H9 (cell line): ENCODE measurements at regions not wholly inside any gene's neighbourhood (a gene's known extent, or its start where the extent isn't known, plus 50 kb on each side); places are given as distances from the start of the nearest gene placed in this dataset.

Experiments used
- DNase-seq: peaks from one replicate; pipeline ENCODE4 v3.0.0-alpha.2; 2017
- H2AFZ ChIP-seq: one replicate; pipeline ENCODE4 v1.6.1; 2013; ENCODE audit warnings: mild to moderate bottlenecking, low read length, control low read depth, moderate library complexity
- H2AK5ac ChIP-seq: 2 replicates; pipeline ENCODE4 v1.6.1; 2013; ENCODE audit warnings: low read length, control low read depth, mixed read lengths; ENCODE audit not compliant: insufficient read length
- H2BK120ac ChIP-seq: one replicate; pipeline ENCODE4 v1.6.1; 2013; ENCODE audit warnings: low read depth, mild to moderate bottlenecking, low read length, control low read depth, inconsistent platforms; ENCODE audit not compliant: poor library complexity, severe bottlenecking
- H2BK12ac ChIP-seq: 2 replicates; pipeline ENCODE4 v1.6.1; 2013; ENCODE audit warnings: low read length, control low read depth, mixed read lengths, low read depth; ENCODE audit not compliant: insufficient read length
- H2BK15ac ChIP-seq: 2 replicates; pipeline ENCODE4 v1.6.1; 2013; ENCODE audit warnings: low read depth, low read length, control low read depth
- H2BK20ac ChIP-seq: one replicate; pipeline ENCODE4 v1.6.1; 2013; ENCODE audit warnings: low read depth, mild to moderate bottlenecking, low read length, control low read depth, inconsistent platforms; ENCODE audit not compliant: poor library complexity, severe bottlenecking
- H2BK5ac ChIP-seq: 2 replicates; pipeline ENCODE4 v1.6.1; 2013; ENCODE audit warnings: low read length, control low read depth, mixed read lengths; ENCODE audit not compliant: insufficient read length
- H3K14ac ChIP-seq: 2 replicates; pipeline ENCODE4 v1.6.1; 2013; ENCODE audit warnings: low read length, control low read depth; ENCODE audit not compliant: insufficient read depth
- H3K18ac ChIP-seq: 2 replicates; pipeline ENCODE4 v1.6.1; 2013; ENCODE audit warnings: low read depth, mild to moderate bottlenecking, mixed read lengths, low read length, control low read depth; ENCODE audit not compliant: insufficient read length
- H3K23ac ChIP-seq: 2 replicates; pipeline ENCODE4 v1.6.1; 2013; ENCODE audit warnings: low read length, control low read depth, mixed read lengths, low read depth; ENCODE audit not compliant: insufficient read length
- H3K23me2 ChIP-seq: 2 replicates; pipeline ENCODE4 v1.6.1; 2013; ENCODE audit warnings: low read depth, mild to moderate bottlenecking, mixed read lengths, low read length, control low read depth; ENCODE audit not compliant: insufficient read length, poor library complexity, severe bottlenecking
- H3K27ac ChIP-seq: 2 replicates; pipeline ENCODE4 v1.5.1; 2013; ENCODE audit warnings: low read length, control low read depth, mixed read lengths, low read depth; ENCODE audit not compliant: insufficient read length
- H3K27me3 ChIP-seq: 2 replicates; pipeline ENCODE4 v1.6.1; 2013; ENCODE audit warnings: low read length, control low read depth, inconsistent platforms; ENCODE audit not compliant: insufficient read depth
- H3K4ac ChIP-seq: 2 replicates; pipeline ENCODE4 v1.6.1; 2013; ENCODE audit warnings: low read depth, mild to moderate bottlenecking, control low read depth, inconsistent platforms, low read length, moderate library complexity
- H3K4me1 ChIP-seq: 2 replicates; pipeline ENCODE4 v1.6.1; 2013; ENCODE audit warnings: low read length, control low read depth, inconsistent platforms; ENCODE audit not compliant: insufficient read depth
- H3K4me2 ChIP-seq: 2 replicates; pipeline ENCODE4 v1.6.1; 2013; ENCODE audit warnings: low read length, control low read depth, mixed read lengths; ENCODE audit not compliant: insufficient read length, insufficient read depth
- H3K56ac ChIP-seq: 2 replicates; pipeline ENCODE4 v1.6.1; 2013; ENCODE audit warnings: low read depth, mild to moderate bottlenecking, mixed read lengths, low read length, control low read depth; ENCODE audit not compliant: insufficient read length
- H3K79me1 ChIP-seq: 2 replicates; pipeline ENCODE4 v1.6.1; 2013; ENCODE audit warnings: low read depth, mild to moderate bottlenecking, moderate library complexity, low read length, control low read depth, inconsistent platforms; ENCODE audit not compliant: insufficient read depth, poor library complexity, severe bottlenecking
- H3K79me2 ChIP-seq: 2 replicates; pipeline ENCODE4 v1.6.1; 2013; ENCODE audit warnings: low read length, control low read depth, inconsistent platforms; ENCODE audit not compliant: insufficient read depth
- H3K9ac ChIP-seq: 2 replicates; pipeline ENCODE4 v1.6.1; 2013; ENCODE audit warnings: low read length, control low read depth, mixed read lengths; ENCODE audit not compliant: insufficient read length; ENCODE audit errors: extremely low read depth
- H3K9me3 ChIP-seq: one replicate; pipeline ENCODE4 v1.6.1; 2013; ENCODE audit warnings: low read depth, low read length, inconsistent platforms; ENCODE audit not compliant: control insufficient read depth
- H3T11ph ChIP-seq: one replicate; pipeline ENCODE4 v1.6.1; 2013; ENCODE audit warnings: mild to moderate bottlenecking, low read length, control low read depth, inconsistent platforms
- H4K20me1 ChIP-seq: one replicate; pipeline ENCODE4 v1.6.1; 2013; ENCODE audit not compliant: control insufficient read depth, insufficient read length, insufficient read depth
- H4K5ac ChIP-seq: 2 replicates; pipeline ENCODE4 v1.6.1; 2013; ENCODE audit warnings: low read depth, mild to moderate bottlenecking, mixed read lengths, low read length, control low read depth; ENCODE audit not compliant: insufficient read length
- H4K8ac ChIP-seq: replicated peaks from 2 replicates; pipeline ENCODE4 v1.6.1; 2013; ENCODE audit warnings: low read length, control low read depth, mixed read lengths, low read depth; ENCODE audit not compliant: insufficient read length
- H4K91ac ChIP-seq: 2 replicates; pipeline ENCODE4 v1.6.1; 2013; ENCODE audit warnings: low read depth, mild to moderate bottlenecking, moderate library complexity, mixed read lengths, low read length, control low read depth; ENCODE audit not compliant: insufficient read length
- H3K27ac Mint-ChIP-seq, 3 experiments: 2 replicates in 2 of 3; 3 replicates in 1 of 3; pipeline ENCODE4 v1.8.0; 2020 to 2021; ENCODE audit warnings: mixed read lengths in 3 of 3, mild to moderate bottlenecking in 1 of 3, moderate library complexity in 1 of 3
- H3K27me3 Mint-ChIP-seq: 2 replicates; pipeline ENCODE4 v1.8.0; 2021; ENCODE audit warnings: low read depth, mild to moderate bottlenecking, moderate library complexity, mixed read lengths
- H3K36me3 Mint-ChIP-seq, 3 experiments: 2 replicates in 2 of 3; 3 replicates in 1 of 3; pipeline ENCODE4 v1.8.0; 2020 to 2021; ENCODE audit warnings: low read depth in 3 of 3, mixed read lengths in 3 of 3; ENCODE audit not compliant: insufficient read depth in 1 of 3
- H3K4me1 Mint-ChIP-seq, 2 experiments: 2 replicates each; pipeline ENCODE4 v1.8.0; 2020; ENCODE audit warnings: mixed read lengths in 2 of 2
- H3K4me3 Mint-ChIP-seq, 2 experiments: 2 replicates in 1 of 2; 3 replicates in 1 of 2; pipeline ENCODE4 v1.8.0; 2020 to 2021; ENCODE audit warnings: mild to moderate bottlenecking in 2 of 2, mixed read lengths in 2 of 2, moderate library complexity in 1 of 2
- H3K9me3 Mint-ChIP-seq, 2 experiments: 2 replicates in 1 of 2; 3 replicates in 1 of 2; pipeline ENCODE4 v1.8.0; 2020; ENCODE audit warnings: mild to moderate bottlenecking in 2 of 2, mixed read lengths in 2 of 2, moderate library complexity in 1 of 2
- CTCF ChIP-seq: fragments of 200-600 bp; sonication (generic); conservative IDR thresholded peaks from 3 replicates; pipeline ENCODE4 v1.8.0; 2021; ENCODE audit warnings: antibody characterized with exemption, mild to moderate bottlenecking
- WGBS: extraction: QIAGEN DNeasy Blood & Tissue Kit; methylation state at CpG from one replicate; pipeline ENCODE4 v1.1.7; 2013; ENCODE audit warnings: missing lambda C conversion rate, low lambda C conversion rate, mixed read lengths; ENCODE audit not compliant: insufficient read length; ENCODE audit errors: extremely low coverage; 5-methylcytosine and 5-hydroxymethylcytosine counted together

DNA sequence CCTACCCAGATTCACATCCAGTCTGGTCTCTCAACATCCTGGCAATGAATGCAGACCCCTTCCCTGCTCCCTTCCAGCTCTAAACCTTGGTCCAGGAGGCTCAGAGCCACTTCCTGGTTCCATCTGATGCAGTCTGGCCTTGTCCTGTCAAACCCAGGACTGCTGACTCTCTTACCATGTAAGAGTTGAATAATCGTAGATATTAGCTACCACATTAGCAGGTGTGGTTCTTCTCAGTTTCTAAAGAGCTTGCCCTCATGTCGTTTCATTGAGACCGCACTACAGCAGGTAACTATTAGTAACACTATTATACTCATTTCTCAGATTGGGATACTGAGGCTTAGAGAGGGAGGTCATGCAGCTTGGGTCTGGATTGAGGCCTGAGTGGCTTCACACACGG, 133.3 kb downstream of the BOD1 start:
- H2BK12ac ChIP-seq = no peak overlapping the region
- DNase-seq = no peak
- H4K8ac ChIP-seq = no peak overlapping the region
- H3K56ac ChIP-seq = no peak overlapping the region
- no peak overlapping the region for H3T11ph ChIP-seq
- no peaks in the 10 kb centered on the region for H3K9me3 ChIP-seq
- H3K23ac ChIP-seq = no peak overlapping the region
- no peaks in the 10 kb centered on the region for H3K79me1 ChIP-seq
- H3K18ac ChIP-seq = no peak overlapping the region
- H2BK20ac ChIP-seq = no peak overlapping the region
- H3K9me3 Mint-ChIP-seq = no peaks in the 10 kb centered on the region
- no peak overlapping the region for H4K5ac ChIP-seq
- no peak overlapping the region for H3K9ac ChIP-seq
- H3K23me2 ChIP-seq = no peaks in the 10 kb centered on the region
- H3K27me3 Mint-ChIP-seq = peaks cover 13% of the 10 kb centered on the region
- no peaks in the 10 kb centered on the region; the same call in 1 of the 2 replicates for H3K27me3 ChIP-seq
- H2AK5ac ChIP-seq = no peak overlapping the region
- peaks cover 0 to 6% of the 10 kb centered on the region in 2 experiments; a peak in 1 of 4 replicates for H3K4me1 Mint-ChIP-seq
- H3K4me2 ChIP-seq = no peak overlapping the region
- no peak overlapping the region for H3K27ac ChIP-seq
- no peak overlapping the region for H3K14ac ChIP-seq
- TF ChIP-seq CTCF = no peak
- no peak overlapping the region for H2BK5ac ChIP-seq
- H3K4ac ChIP-seq = no peak overlapping the region
- H2BK120ac ChIP-seq = no peak overlapping the region
- no peaks in the 10 kb centered on the region for H3K79me2 ChIP-seq
- no peak overlapping the region for H3K27ac Mint-ChIP-seq
- no peak overlapping the region for H2BK15ac ChIP-seq
- no peak overlapping the region for H3K4me3 Mint-ChIP-seq
- H2AFZ ChIP-seq = no peak overlapping the region
- no peaks in the 10 kb centered on the region for H3K36me3 Mint-ChIP-seq
- H3K4me1 ChIP-seq = no peaks in the 10 kb centered on the region
- H4K20me1 ChIP-seq = no peaks in the 10 kb centered on the region
- H4K91ac ChIP-seq = no peak overlapping the region
- no CpG with 5 or more reads among the region's 4 CpGs for WGBS
